SK-N-SH (cell line): ENCODE measurements at regions not wholly inside any gene's neighbourhood (a gene's known extent, or its start where the extent isn't known, plus 50 kb on each side); places are given as distances from the start of the nearest gene placed in this dataset.

ENCODE experiments used
- CTCF ChIA-PET: fragments of 300-600, 350-600 bp; formaldehyde crosslinking; extraction: SDS; loops from one replicate; lab custom pipeline; 2021; lab: Yijun Ruan, JAX
- POLR2A ChIA-PET: fragments of 350-600 bp; sonication (Branson Sonifier 250); formaldehyde crosslinking; extraction: SDS; loops from one replicate; lab custom pipeline; 2020; ENCODE audit warnings: antibody characterized with exemption, inconsistent platforms; lab: Yijun Ruan, JAX
- DNase-seq: peaks from one replicate; pipeline ENCODE4 v3.0.0; 2012
- H2AFZ ChIP-seq: fragments of 200-600 bp; sonication (generic); 2 replicates; pipeline ENCODE4 v1.8.1; 2016; ENCODE audit warnings: antibody characterized with exemption, mild to moderate bottlenecking, low read depth
- H3F3A ChIP-seq: fragments of 200-600 bp; sonication (generic); replicated peaks from 2 replicates; pipeline ENCODE3; 2016; ENCODE audit warnings: antibody characterized with exemption, mild to moderate bottlenecking; ENCODE audit not compliant: insufficient read depth
- H3K27ac ChIP-seq, 2 experiments: fragments of 200-500 bp in 1 of 2; fragments of 200-600 bp in 1 of 2; sonication (Bioruptor generic) in 1 of 2; sonication (generic), shearing (Covaris generic) in 1 of 2; 2 replicates each; pipeline versions ENCODE4 v1.5.1 to v1.6.1; 2014 to 2016; ENCODE audit warnings: low read depth in 2 of 2, inconsistent platforms in 1 of 2, low read length in 1 of 2, mild to moderate bottlenecking in 1 of 2, mixed read lengths in 1 of 2
- H3K27me3 ChIP-seq: fragments of 200-600 bp; sonication (generic), shearing (Covaris generic); 2 replicates; pipeline ENCODE4 v1.6.1; 2016; ENCODE audit warnings: mixed run types; ENCODE audit not compliant: insufficient read depth
- H3K36me3 ChIP-seq, 2 experiments: fragments of 200-500 bp in 1 of 2; fragments of 200-600 bp in 1 of 2; sonication (Bioruptor generic) in 1 of 2; sonication (generic) in 1 of 2; replicated peaks in 1 of 2; 2 replicates each; pipeline versions ENCODE3 to v1.5.1; 2014 to 2016; ENCODE audit warnings: low read length in 1 of 2, mild to moderate bottlenecking in 1 of 2; ENCODE audit not compliant: insufficient read depth in 2 of 2, control insufficient read depth in 1 of 2
- H3K4me1 ChIP-seq, 2 experiments: fragments of 200-500 bp in 1 of 2; fragments of 200-600 bp in 1 of 2; sonication (Bioruptor generic) in 1 of 2; sonication (generic), shearing (Covaris generic) in 1 of 2; 2 replicates each; pipeline versions ENCODE4 v1.5.1 to v1.6.1; 2014 to 2016; ENCODE audit warnings: low read depth in 1 of 2, low read length in 1 of 2, mixed run types in 1 of 2; ENCODE audit not compliant: insufficient read depth in 2 of 2, control insufficient read depth in 1 of 2
- H3K4me2 ChIP-seq: fragments of 200-600 bp; sonication (generic), shearing (Covaris generic); 2 replicates; pipeline ENCODE4 v1.6.1; 2017; ENCODE audit warnings: mixed run types
- H3K4me3 ChIP-seq, 2 experiments: fragments of 200-500 bp in 1 of 2; fragments of 200-600 bp in 1 of 2; sonication (Bioruptor generic) in 1 of 2; sonication (generic), shearing (Covaris generic) in 1 of 2; 2 replicates each; pipeline versions ENCODE4 v1.5.1 to v1.8.1; 2014 to 2016; ENCODE audit warnings: low read depth in 2 of 2, inconsistent platforms in 1 of 2, low read length in 1 of 2, mild to moderate bottlenecking in 1 of 2, mixed read lengths in 1 of 2, moderate library complexity in 1 of 2
- H3K79me2 ChIP-seq: fragments of 200-600 bp; sonication (generic); 2 replicates; pipeline ENCODE4 v1.8.1; 2017; ENCODE audit warnings: mild to moderate bottlenecking; ENCODE audit not compliant: insufficient read depth
- H3K9ac ChIP-seq: fragments of 200-600 bp; sonication (generic); 2 replicates; pipeline ENCODE4 v1.6.1; 2017; ENCODE audit warnings: mixed run types
- H3K9me2 ChIP-seq: fragments of 200-600 bp; sonication (generic); 2 replicates; pipeline ENCODE4 v1.6.1; 2017; ENCODE audit warnings: mixed run types
- H3K9me3 ChIP-seq: fragments of 200-600 bp; sonication (generic); 2 replicates; pipeline ENCODE4 v1.6.1; 2017; ENCODE audit warnings: mixed run types, mild to moderate bottlenecking, moderate library complexity
- H4K20me1 ChIP-seq: fragments of 200-600 bp; sonication (generic); 2 replicates; pipeline ENCODE4 v1.6.1; 2017; ENCODE audit warnings: mild to moderate bottlenecking, mixed run types; ENCODE audit not compliant: insufficient read depth
- CHD2 ChIP-seq: fragments of 150-350 bp; IDR thresholded peaks from 2 replicates; pipeline ENCODE4 v1.6.1; 2018; ENCODE audit warnings: low read length; ENCODE audit not compliant: partially characterized antibody
- ELF1 ChIP-seq: IDR thresholded peaks from 2 replicates; pipeline ENCODE4 v1.4.0; 2012
- EP300 ChIP-seq, 2 experiments: IDR thresholded peaks; 2 replicates each; pipeline versions ENCODE4 v1.4.0 to v1.6.1; 2012; ENCODE audit warnings: borderline replicate concordance in 1 of 2, low read depth in 1 of 2, low read length in 1 of 2
- EZH2phosphoT487 ChIP-seq: fragments of 200-600 bp; sonication (generic); IDR thresholded peaks from 2 replicates; pipeline ENCODE4 v1.6.1; 2017; ENCODE audit warnings: low read depth, mixed run types, mild to moderate bottlenecking, antibody characterized with exemption, moderate library complexity, borderline replicate concordance
- FOSL2 ChIP-seq: IDR thresholded peaks from 2 replicates; pipeline ENCODE4 v1.4.0; 2012; ENCODE audit warnings: low read depth, mild to moderate bottlenecking, moderate library complexity, borderline replicate concordance
- FOXJ3 ChIP-seq: sonication (generic); formaldehyde crosslinking; IDR thresholded peaks from 2 replicates; pipeline ENCODE4 v1.5.1; 2020; ENCODE audit warnings: mild to moderate bottlenecking, missing genetic modification reagents
- IRF3 ChIP-seq: fragments of 150-350 bp; IDR thresholded peaks from 2 replicates; pipeline ENCODE4 v1.6.1; 2016; ENCODE audit warnings: mild to moderate bottlenecking, low read depth, low read length
- JUND ChIP-seq: IDR thresholded peaks from 2 replicates; pipeline ENCODE4 v1.4.0; 2012
- MAX ChIP-seq: IDR thresholded peaks from 2 replicates; pipeline ENCODE4 v1.4.0; 2012; ENCODE audit warnings: low read depth
- MEF2A ChIP-seq: IDR thresholded peaks from 2 replicates; pipeline ENCODE4 v1.4.0; 2012; ENCODE audit warnings: low read depth, borderline replicate concordance
- MXI1 ChIP-seq: IDR thresholded peaks from 2 replicates; pipeline ENCODE4 v1.6.1; 2012; ENCODE audit warnings: mild to moderate bottlenecking, low read depth, low read length, improper control_type of control experiment
- NRF1 ChIP-seq: IDR thresholded peaks from 2 replicates; pipeline ENCODE4 v1.6.1; 2012; ENCODE audit warnings: low read depth, mild to moderate bottlenecking, low read length
- PBX3 ChIP-seq: IDR thresholded peaks from 2 replicates; pipeline ENCODE4; 2012
- RXRA ChIP-seq: IDR thresholded peaks from 2 replicates; pipeline ENCODE4 v1.4.0; 2012; ENCODE audit warnings: low read depth, mild to moderate bottlenecking, borderline replicate concordance
- SMC3 ChIP-seq: IDR thresholded peaks from 2 replicates; pipeline ENCODE4 v1.6.1; 2012; ENCODE audit warnings: low read depth, low read length, improper control_type of control experiment
- TAF1 ChIP-seq: IDR thresholded peaks from 2 replicates; pipeline ENCODE4 v1.6.1; 2012; ENCODE audit warnings: low read depth, mild to moderate bottlenecking, low read length, moderate library complexity, borderline replicate concordance
- TEAD4 ChIP-seq: IDR thresholded peaks from 2 replicates; pipeline ENCODE4 v1.4.0; 2012; ENCODE audit warnings: mild to moderate bottlenecking, borderline replicate concordance; ENCODE audit not compliant: insufficient read depth
- USF1 ChIP-seq: IDR thresholded peaks from 2 replicates; pipeline ENCODE4 v1.4.0; 2012; ENCODE audit warnings: low read depth, borderline replicate concordance
- USF2 ChIP-seq: fragments of 150-350 bp; IDR thresholded peaks from 2 replicates; pipeline ENCODE4 v1.6.1; 2017; ENCODE audit warnings: antibody characterized with exemption, low read length, low read depth, borderline replicate concordance
- YY1 ChIP-seq: IDR thresholded peaks from 2 replicates; pipeline ENCODE4 v1.4.0; 2012; ENCODE audit warnings: low read depth, mild to moderate bottlenecking
- WGBS: methylation state at CpG from one replicate; pipeline ENCODE4 v1.1.6; 2017; ENCODE audit warnings: low lambda C conversion rate; 5-methylcytosine and 5-hydroxymethylcytosine counted together

- TF ChIP-seq IRF3, result no peak
- no peak for TF ChIP-seq JUND
- TF ChIP-seq TEAD4, result no peak
- TF ChIP-seq NRF1, result no peak
- no peak for TF ChIP-seq MAX
- no peak for TF ChIP-seq SMC3
- TF ChIP-seq FOSL2, result no peak
Observed at GRCh38 chr7:85622059-85622458, 435.2 kb upstream of the SEMA3D start (continued).

- H3K9ac ChIP-seq, result no peak overlapping the region
- H3K9me3 ChIP-seq, result no peaks in the 10 kb centered on the region
- no peaks in the 10 kb centered on the region for H3F3A ChIP-seq
- no peak overlapping the region for H3K4me3 ChIP-seq
- ChIA-PET CTCF (no interaction called here), POLR2A (no interaction called here)
- no peaks in the 10 kb centered on the region for H3K4me1 ChIP-seq
- WGBS, result 69% methylated on average over 3 of the region's 3 CpGs
- 0 out of 2 replicates have a peak, but pooled peaks cover 4% of the 10 kb centered on the region for H3K9me2 ChIP-seq
- no peak overlapping the region for H2AFZ ChIP-seq
- no peak overlapping the region for H3K4me2 ChIP-seq
- no peaks in the 10 kb centered on the region for H3K79me2 ChIP-seq
- no peaks in the 10 kb centered on the region for H3K36me3 ChIP-seq
- no peak for DNase-seq
- H3K27me3 ChIP-seq, result no peaks in the 10 kb centered on the region
- TF ChIP-seq ELF1 (no peak), RXRA (no peak), MEF2A (no peak), IRF3 (no peak), EP300 (IDR thresholded peaks at IDR 0.05; ENCODE audit: borderline replicate concordance in 1 of 2, low read depth in 1 of 2, low read length in 1 of 2) (no peak), CHD2 (no peak), FOXJ3 (CRISPR knock-in tag) (no peak), MXI1 (no peak), PBX3 (no peak), YY1 (no peak), USF1 (no peak), NRF1 (no peak), EZH2phosphoT487 (no peak), JUND (no peak; the same call in 1 of the 2 replicates), USF2 (no peak), TAF1 (no peak)
- no peaks in the 10 kb centered on the region for H4K20me1 ChIP-seq
- no peak overlapping the region for H3K27ac ChIP-seq
Observed at GRCh38 chr7:85620936-85621685, 434.3 kb upstream of the SEMA3D start.
